HG03457 (cell line): ENCODE measurements at regions not wholly inside any gene's neighbourhood (a gene's known extent, or its start where the extent isn't known, plus 50 kb on each side); places are given as distances from the start of the nearest gene placed in this dataset.
"Not testable (repeated sequence)": the region's sequence is repeated elsewhere in the genome, so short reads cannot be mapped to it uniquely, and the experiment has no call there.

Experiments used
- ATAC-seq: cut with Tn5 transposase; IDR thresholded peaks from one replicate; pipeline ENCODE4 v1.9.1; 2021; ENCODE audit warnings: moderate number of reproducible peaks; ENCODE audit not compliant: unreplicated experiment

DNA sequence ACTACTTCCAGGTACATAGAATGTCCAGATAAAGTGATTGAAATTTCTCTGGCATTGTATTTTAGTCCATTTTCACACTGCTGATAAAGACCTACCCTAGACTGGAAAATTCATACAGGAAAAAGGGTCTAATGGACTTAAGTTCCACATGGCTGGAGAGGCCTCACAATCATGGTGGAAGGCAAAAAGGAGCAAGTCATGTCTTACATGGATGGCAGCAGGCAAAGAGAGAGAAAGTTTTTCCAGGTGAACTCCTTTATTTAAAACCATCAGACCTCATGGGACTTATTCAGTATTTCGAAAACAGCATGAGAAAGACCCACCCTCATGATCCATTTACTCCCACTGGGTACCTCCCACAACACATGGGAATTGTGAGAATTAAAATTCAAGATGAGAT lies 1359.7 kb upstream of the RAG2 start:
- no peak for ATAC-seq

DNA sequence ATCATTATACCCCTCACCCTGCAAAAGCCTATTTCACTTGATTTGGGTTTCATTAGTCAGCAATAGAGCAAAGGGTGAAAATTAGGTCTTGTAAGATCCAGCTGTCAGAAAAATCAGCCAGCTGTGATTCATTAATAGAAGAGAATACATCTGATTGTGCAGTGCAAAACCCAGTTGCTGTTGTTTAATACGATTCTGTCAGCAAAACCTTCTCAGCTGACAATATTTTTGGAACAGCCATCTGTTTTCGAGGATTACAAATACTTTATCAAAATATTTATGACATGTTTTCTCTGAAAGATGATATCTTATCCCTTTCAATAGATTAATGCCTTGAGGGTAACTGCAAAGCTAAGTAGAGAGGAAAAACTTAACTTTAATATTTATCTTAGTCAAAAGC lies 1354.0 kb upstream of the RAG2 start:
- no peak for ATAC-seq

GRCh38 chr11:37948258-37948657 lies 1350.2 kb upstream of the RAG2 start:
- ATAC-seq, result no peak

DNA sequence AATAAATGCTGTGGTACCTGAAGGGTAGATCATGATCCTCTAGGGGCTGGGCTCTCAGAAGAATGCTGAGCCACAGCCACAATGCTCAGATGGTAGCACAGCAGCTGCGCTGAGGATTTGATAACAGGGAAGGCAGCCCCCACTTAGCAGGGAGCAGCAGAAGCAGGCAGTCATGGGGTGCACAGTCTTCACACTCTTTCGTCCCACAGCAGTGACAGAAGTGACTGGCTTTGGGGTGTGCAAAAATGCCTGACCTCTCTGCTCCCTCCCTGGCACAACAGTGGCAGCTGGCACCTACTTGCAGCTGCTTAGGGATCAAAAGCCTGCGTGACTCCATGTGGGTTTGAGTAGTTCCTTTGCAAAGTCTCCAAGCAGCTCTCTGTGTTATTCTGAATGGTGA lies 1349.8 kb upstream of the RAG2 start:
- no peak for ATAC-seq

GRCh38 chr11:37946155-37946766 lies 1348.2 kb upstream of the RAG2 start:
- ATAC-seq, result no peak

DNA sequence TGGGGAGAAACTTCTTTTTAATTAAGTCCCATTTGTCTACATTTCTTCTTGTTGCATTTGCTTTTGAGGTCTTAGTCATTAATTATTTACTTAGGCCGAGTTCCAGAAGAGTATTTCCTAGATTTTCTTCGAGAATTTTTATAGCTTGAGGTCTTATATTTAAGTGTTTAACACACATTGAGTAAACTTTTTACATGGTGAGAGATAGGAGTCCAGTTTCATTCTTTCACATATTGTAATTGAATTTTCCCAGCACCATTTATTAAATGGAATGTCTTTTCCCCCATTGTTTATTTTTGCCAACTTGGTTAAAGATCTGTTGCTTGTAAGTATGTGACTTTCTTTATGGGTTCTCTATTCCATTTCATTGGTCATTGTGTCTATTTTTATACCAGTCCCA lies 1344.0 kb upstream of the RAG2 start:
- no peak for ATAC-seq

- ATAC-seq, result no peak
Observed at GRCh38 chr11:37929100-37929653, 1331.1 kb upstream of the RAG2 start.

DNA sequence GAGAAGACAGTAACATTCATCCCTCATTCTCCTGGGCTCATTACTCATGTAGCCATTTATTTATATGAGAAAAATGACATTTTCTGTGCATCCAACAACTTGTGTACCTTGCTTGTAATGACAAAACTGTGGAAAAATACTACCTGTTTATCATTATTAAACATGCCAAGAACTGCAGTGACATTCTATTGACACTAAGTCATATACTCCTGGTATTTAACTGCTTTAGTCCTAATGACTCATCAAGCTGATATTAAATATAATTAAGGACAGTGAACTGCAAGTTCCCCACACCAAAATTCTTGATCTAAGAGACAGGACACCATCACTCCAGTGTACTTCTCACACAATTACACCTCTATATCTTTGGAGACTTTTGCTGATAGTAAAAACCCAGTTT lies 1328.7 kb upstream of the RAG2 start:
- no peak for ATAC-seq

GRCh38 chr11:37916331-37916730 lies 1318.3 kb upstream of the RAG2 start:
- ATAC-seq, result no peak

DNA sequence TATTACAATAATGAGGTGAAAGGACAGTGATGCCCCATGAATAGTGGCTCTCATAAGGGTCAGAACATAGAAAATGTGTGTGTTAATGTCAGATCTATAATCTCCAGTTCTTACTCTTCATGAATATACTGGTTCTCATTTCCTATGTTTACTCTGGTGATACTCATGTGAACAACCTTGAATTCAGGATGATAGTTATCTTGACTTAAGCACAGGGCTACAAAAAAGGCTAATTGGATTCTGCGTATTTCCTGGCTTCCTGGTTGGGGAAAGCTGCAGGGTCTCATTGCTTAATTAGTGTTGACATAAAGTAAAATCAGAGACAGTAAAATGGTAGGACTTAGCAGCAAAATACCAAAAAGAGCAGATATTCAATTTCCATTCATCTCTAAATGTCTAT lies 1316.8 kb upstream of the RAG2 start:
- no peak for ATAC-seq

DNA sequence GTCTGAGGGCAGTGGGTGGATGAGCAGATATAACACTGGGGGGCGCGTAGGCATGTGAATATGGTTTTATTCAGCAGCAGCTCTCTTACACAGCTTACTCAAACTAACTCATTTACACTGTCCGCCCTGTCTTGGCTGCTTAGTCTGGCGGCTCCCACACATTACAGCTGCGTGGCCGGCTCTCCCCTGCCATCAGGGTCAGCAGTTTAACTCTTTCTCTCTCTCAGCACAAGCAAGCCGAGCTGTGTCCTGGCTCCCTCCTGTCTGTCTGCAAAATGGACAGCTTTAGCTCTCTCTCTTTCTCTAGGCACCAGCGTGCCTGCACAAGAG lies 1310.1 kb upstream of the RAG2 start:
- no peak for ATAC-seq

- no peak for ATAC-seq
Observed at GRCh38 chr11:37907436-37908218, 1309.6 kb upstream of the RAG2 start.

- no peak for ATAC-seq
Observed at GRCh38 chr11:37905707-37906417, 1307.8 kb upstream of the RAG2 start.

GRCh38 chr11:37896016-37896415 lies 1298.0 kb upstream of the RAG2 start:
- no peak for ATAC-seq

DNA sequence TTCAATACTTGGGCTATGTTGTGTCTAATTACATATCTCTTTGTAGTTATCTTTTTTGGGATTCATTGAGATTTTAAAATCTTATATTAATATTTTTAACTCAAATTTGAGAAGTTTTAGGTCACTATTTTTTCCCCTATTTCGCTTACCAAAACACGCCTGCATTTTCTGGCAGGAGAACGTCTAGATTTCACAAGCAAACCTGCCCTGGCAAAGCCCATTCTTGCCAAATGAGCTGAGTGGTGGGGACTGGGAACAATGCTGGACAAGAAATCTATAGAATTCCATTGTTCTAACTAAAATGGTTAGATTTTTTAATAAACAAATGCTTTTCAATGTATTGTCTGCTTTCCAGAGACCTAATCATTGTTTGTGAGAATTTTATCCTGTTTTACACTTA lies 1283.7 kb upstream of the RAG2 start:
- no peak for ATAC-seq

GRCh38 chr11:37861671-37862070 lies 1263.6 kb upstream of the RAG2 start:
- no peak for ATAC-seq

- not testable (repeated sequence) for ATAC-seq
Observed at GRCh38 chr11:37858806-37859537, 1260.9 kb upstream of the RAG2 start.

- no peak for ATAC-seq
Observed at GRCh38 chr11:37858398-37858797, 1260.4 kb upstream of the RAG2 start.

- no peak for ATAC-seq
Observed at GRCh38 chr11:37857726-37858125, 1259.7 kb upstream of the RAG2 start.

DNA sequence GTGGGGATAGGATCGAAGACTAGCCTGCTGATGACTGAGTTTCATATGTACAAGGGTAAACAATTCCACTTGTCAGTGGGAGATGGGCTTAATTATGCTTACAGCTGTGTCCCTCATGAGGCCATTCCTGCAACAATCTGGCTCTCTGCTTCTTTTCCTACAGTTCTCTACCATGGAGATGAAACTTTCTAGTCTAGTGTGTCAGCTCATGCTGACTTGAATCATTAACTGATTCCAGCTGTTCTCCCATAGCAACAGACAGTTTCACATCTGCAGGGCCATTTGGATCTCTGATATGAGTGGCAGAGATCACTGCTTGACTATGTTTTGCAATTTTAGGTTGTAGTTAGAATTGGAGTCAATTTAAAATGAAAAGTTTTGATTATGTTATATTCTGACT lies 1251.7 kb upstream of the RAG2 start:
- no peak for ATAC-seq

DNA sequence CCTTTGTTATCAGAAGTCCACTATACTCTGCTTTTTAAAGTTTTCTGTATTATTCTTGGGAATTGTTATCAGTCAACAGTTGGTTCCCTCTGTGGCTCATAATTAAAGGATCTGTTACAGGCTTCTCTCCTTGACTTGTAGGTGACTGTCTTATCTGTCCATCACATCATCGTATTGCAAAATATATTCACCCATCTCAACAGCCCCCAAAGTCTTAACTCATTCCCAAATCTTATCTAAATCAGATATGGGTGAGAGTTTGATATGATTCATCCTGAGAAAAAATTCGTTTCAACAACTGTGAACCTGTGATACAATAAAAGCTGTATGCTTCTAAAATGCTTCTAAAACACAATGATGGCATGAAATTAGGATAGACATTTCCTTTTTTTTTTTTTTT lies 1245.6 kb upstream of the RAG2 start:
- no peak for ATAC-seq
